ENCODE measurements at regions not wholly inside any gene's neighbourhood (a gene's known extent, or its start where the extent isn't known, plus 50 kb on each side); places are given as distances from the start of the nearest gene placed in this dataset.

DNA sequence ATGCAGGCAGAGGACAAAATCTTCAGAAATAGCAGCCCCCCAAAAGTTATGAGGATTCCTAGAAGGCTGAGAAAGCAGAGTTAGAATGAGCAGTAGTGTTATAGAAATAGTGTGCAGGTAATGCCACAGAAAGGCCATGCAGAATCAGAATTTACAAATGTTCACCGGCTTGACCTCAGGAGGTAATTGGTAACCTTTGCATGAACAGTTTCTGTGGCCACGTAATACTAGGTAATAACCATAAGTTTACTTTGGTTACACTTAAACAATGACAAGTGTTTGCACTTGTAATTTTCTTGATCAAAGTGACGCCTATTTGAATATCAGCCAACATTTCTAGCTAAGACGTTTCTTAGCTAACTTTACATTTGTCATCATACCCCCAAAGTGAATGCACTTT is 393.6 kb downstream of the GPAT3 start:
- Histone ChIP-seq H4K20me1 (replicated peaks; ENCODE audit: insufficient read depth) (no peaks in the 10 kb centered on the region), H3K36me3 (ENCODE audit: insufficient read depth) (no peaks in the 10 kb centered on the region), H3K79me2 (replicated peaks; ENCODE audit: insufficient read depth) (no peaks in the 10 kb centered on the region), H3K4me3 (no peak overlapping the region), H3K4me1 (ENCODE audit: insufficient read depth) (no peaks in the 10 kb centered on the region; the same call in 1 of the 2 replicates), H3F3A (replicated peaks; ENCODE audit: low read depth) (no peaks in the 10 kb centered on the region), H3K27me3 (ENCODE audit: insufficient read depth) (no peaks in the 10 kb centered on the region), H3K4me2 (no peak overlapping the region), H3K9me2 (ENCODE audit: insufficient read depth) (no peaks in the 10 kb centered on the region), H3K27ac (ENCODE audit: low read depth) (no peak overlapping the region), H2AFZ (no peak overlapping the region)
- no peak for DNase-seq (ENCODE audit: low spot score)
- H3K36me3 Mint-ChIP-seq (ENCODE audit: low read depth) = no peaks in the 10 kb centered on the region; the same call in 2 of the 3 replicates
- no peaks in the 10 kb centered on the region for H3K27me3 Mint-ChIP-seq (ENCODE audit: insufficient read depth, low read depth, poor library complexity)
- H3K4me3 Mint-ChIP-seq = no peak overlapping the region
- H3K9me3 Mint-ChIP-seq = no peaks in the 10 kb centered on the region
- TF ChIP-seq REST (IDR thresholded peaks at IDR 0.05; ENCODE audit: unreplicated experiment) = no peak
- no peak for TF ChIP-seq ETS1 (IDR thresholded peaks at IDR 0.05)
- no peak for TF ChIP-seq ZNF462 (CRISPR knock-in tag; IDR thresholded peaks at IDR 0.05)
- TF ChIP-seq STAT1 (IDR thresholded peaks at IDR 0.05; ENCODE audit: unreplicated experiment) = no peak
- no peak for TF ChIP-seq NANOG (IDR thresholded peaks at IDR 0.05; ENCODE audit: borderline replicate concordance)
- TF ChIP-seq ZNF331 (CRISPR knock-in tag; IDR thresholded peaks at IDR 0.05; ENCODE audit: low read depth) = no peak
- TF ChIP-seq, protein P1, sequence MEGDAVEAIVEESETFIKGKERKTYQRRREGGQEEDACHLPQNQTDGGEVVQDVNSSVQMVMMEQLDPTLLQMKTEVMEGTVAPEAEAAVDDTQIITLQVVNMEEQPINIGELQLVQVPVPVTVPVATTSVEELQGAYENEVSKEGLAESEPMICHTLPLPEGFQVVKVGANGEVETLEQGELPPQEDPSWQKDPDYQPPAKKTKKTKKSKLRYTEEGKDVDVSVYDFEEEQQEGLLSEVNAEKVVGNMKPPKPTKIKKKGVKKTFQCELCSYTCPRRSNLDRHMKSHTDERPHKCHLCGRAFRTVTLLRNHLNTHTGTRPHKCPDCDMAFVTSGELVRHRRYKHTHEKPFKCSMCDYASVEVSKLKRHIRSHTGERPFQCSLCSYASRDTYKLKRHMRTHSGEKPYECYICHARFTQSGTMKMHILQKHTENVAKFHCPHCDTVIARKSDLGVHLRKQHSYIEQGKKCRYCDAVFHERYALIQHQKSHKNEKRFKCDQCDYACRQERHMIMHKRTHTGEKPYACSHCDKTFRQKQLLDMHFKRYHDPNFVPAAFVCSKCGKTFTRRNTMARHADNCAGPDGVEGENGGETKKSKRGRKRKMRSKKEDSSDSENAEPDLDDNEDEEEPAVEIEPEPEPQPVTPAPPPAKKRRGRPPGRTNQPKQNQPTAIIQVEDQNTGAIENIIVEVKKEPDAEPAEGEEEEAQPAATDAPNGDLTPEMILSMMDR (conservative IDR thresholded peaks at IDR 0.05; ENCODE audit: low read depth in 2 of 2) = no peak
- no peak for TF ChIP-seq EZH2phosphoT487 (IDR thresholded peaks at IDR 0.05; ENCODE audit: unreplicated experiment)
- TF ChIP-seq ZNF114 (CRISPR knock-in tag; IDR thresholded peaks at IDR 0.05) = no peak
- no peak for TF ChIP-seq JUNB (IDR thresholded peaks at IDR 0.05; ENCODE audit: unreplicated experiment)
- TF ChIP-seq CREB1 (CRISPR knock-in tag; IDR thresholded peaks at IDR 0.05; ENCODE audit: low read depth) = no peak
- no peak for TF ChIP-seq EZH2 (IDR thresholded peaks at IDR 0.05; ENCODE audit: low read depth, unreplicated experiment)
- TF ChIP-seq POLR2AphosphoS5 (IDR thresholded peaks at IDR 0.05; ENCODE audit: low read depth) = no peak
- H3K27ac Mint-ChIP-seq = no peak overlapping the region
- H3K4me1 Mint-ChIP-seq = no peaks in the 10 kb centered on the region
- ATAC-seq = no peak

All from GM23338 (cell line).